H1 (cell line): ENCODE measurements at regions not wholly inside any gene's neighbourhood (a gene's known extent, or its start where the extent isn't known, plus 50 kb on each side); places are given as distances from the start of the nearest gene placed in this dataset.

Source experiments
- CTCF ChIA-PET: fragments of 300-600 bp; sonication (Branson Sonifier 250); formaldehyde crosslinking; loops from one replicate; lab custom pipeline; 2021; ENCODE audit not compliant: partially characterized antibody; lab: Charles Lee
- POLR2A ChIA-PET: fragments of 300-600 bp; sonication (Branson Sonifier 250); formaldehyde crosslinking; loops from one replicate; lab custom pipeline; 2021; ENCODE audit warnings: inconsistent platforms; ENCODE audit not compliant: partially characterized antibody; lab: Charles Lee
- DNase-seq, 2 experiments: peaks; one replicate each; pipeline versions ENCODE4 v3.0.0 to v3.0.0-alpha.2; 2010 to 2022; ENCODE audit warnings: low spot score in 2 of 2, low read depth in 1 of 2, mixed read lengths in 1 of 2
- FAIRE-seq: peaks from 2 replicates; lab custom pipeline; 2011; peaks lifted over from hg19 to GRCh38; lab: Jason Lieb, UNC
- H2AFZ ChIP-seq: 2 replicates; pipeline ENCODE4 v1.8.1; 2012; ENCODE audit warnings: low read length, inconsistent platforms
- H2AK5ac ChIP-seq: 2 replicates; pipeline ENCODE4 v1.6.1; 2013; ENCODE audit warnings: low read depth, low read length
- H2BK120ac ChIP-seq: replicated peaks from 2 replicates; pipeline ENCODE3; 2013; ENCODE audit warnings: low read depth, low read length, inconsistent platforms
- H2BK12ac ChIP-seq: 2 replicates; pipeline ENCODE4 v1.6.1; 2013; ENCODE audit warnings: low read depth, low read length
- H2BK15ac ChIP-seq: 2 replicates; pipeline ENCODE4 v1.6.1; 2013; ENCODE audit warnings: low read length
- H2BK20ac ChIP-seq: 2 replicates; pipeline ENCODE4 v1.6.1; 2013; ENCODE audit warnings: low read length
- H2BK5ac ChIP-seq: 2 replicates; pipeline ENCODE4 v1.6.1; 2013; ENCODE audit warnings: low read depth, low read length
- H3K14ac ChIP-seq: 2 replicates; pipeline ENCODE4 v1.6.1; 2013; ENCODE audit warnings: inconsistent platforms; ENCODE audit not compliant: insufficient read length
- H3K18ac ChIP-seq: 2 replicates; pipeline ENCODE4 v1.6.1; 2013; ENCODE audit warnings: low read length; ENCODE audit errors: extremely low read depth
- H3K23ac ChIP-seq: 2 replicates; pipeline ENCODE4 v1.6.1; 2013; ENCODE audit warnings: inconsistent platforms; ENCODE audit not compliant: insufficient read length
- H3K23me2 ChIP-seq: 2 replicates; pipeline ENCODE4 v1.6.1; 2013; ENCODE audit warnings: low read depth, low read length
- H3K27ac ChIP-seq: 2 replicates; pipeline ENCODE4 v1.6.1; 2011; ENCODE audit warnings: low read depth, low read length, inconsistent platforms
- H3K27me3 ChIP-seq, 4 experiments: replicated peaks in 1 of 4; 1 replicate in 1 of 4; 2 replicates in 3 of 4; pipeline versions ENCODE4 v1.6.1 to v1.8.1; 2011 to 2013; ENCODE audit warnings: low read length in 3 of 4, mild to moderate bottlenecking in 3 of 4, inconsistent platforms in 2 of 4, mixed read lengths in 2 of 4, moderate library complexity in 1 of 4; ENCODE audit not compliant: control insufficient read depth in 3 of 4, insufficient read depth in 3 of 4; ENCODE audit errors: extremely low read depth in 1 of 4
- H3K36me3 ChIP-seq, 4 experiments: 2 replicates each; pipeline versions ENCODE4 v1.6.1 to v1.8.1; 2011 to 2013; ENCODE audit warnings: mild to moderate bottlenecking in 4 of 4, low read length in 3 of 4, moderate library complexity in 2 of 4, control low read depth in 1 of 4, inconsistent platforms in 1 of 4; ENCODE audit not compliant: insufficient read depth in 4 of 4, control insufficient read depth in 2 of 4
- H3K4ac ChIP-seq: replicated peaks from 2 replicates; pipeline ENCODE3; 2013; ENCODE audit warnings: low read length, low read depth, mixed read lengths, inconsistent platforms; ENCODE audit not compliant: insufficient read length
- H3K4me1 ChIP-seq, 4 experiments: replicated peaks in 1 of 4; 1 replicate in 1 of 4; 2 replicates in 3 of 4; pipeline versions ENCODE4 v1.6.1 to v1.8.1; 2011 to 2013; ENCODE audit warnings: low read length in 3 of 4, inconsistent platforms in 2 of 4, mixed read lengths in 1 of 4; ENCODE audit not compliant: insufficient read depth in 4 of 4, control insufficient read depth in 3 of 4
- H3K4me2 ChIP-seq, 2 experiments: 2 replicates each; pipeline versions ENCODE4 v1.6.1 to v1.8.1; 2011 to 2013; ENCODE audit warnings: low read depth in 2 of 2, low read length in 2 of 2, control low read depth in 1 of 2, inconsistent platforms in 1 of 2, mild to moderate bottlenecking in 1 of 2; ENCODE audit not compliant: insufficient read depth in 1 of 2
- H3K4me3 ChIP-seq, 4 experiments: fragments of 200-600, 300-600 bp in 1 of 4; sonication (generic), shearing (Covaris generic), sonication (Bioruptor Twin) in 1 of 4; 2 replicates each; pipeline versions ENCODE4 v1.5.1 to v1.8.1; 2011 to 2016; ENCODE audit warnings: low read length in 4 of 4, low read depth in 3 of 4, control low read depth in 2 of 4, inconsistent platforms in 2 of 4, mild to moderate bottlenecking in 2 of 4, mixed read lengths in 1 of 4, moderate library complexity in 1 of 4; ENCODE audit not compliant: insufficient read depth in 2 of 4; ENCODE audit errors: extremely low read depth in 1 of 4
- H3K56ac ChIP-seq: replicated peaks from 2 replicates; pipeline ENCODE3; 2013; ENCODE audit warnings: low read depth, mild to moderate bottlenecking, mixed read lengths, low read length, inconsistent platforms; ENCODE audit not compliant: insufficient read length
- H3K79me1 ChIP-seq: 2 replicates; pipeline ENCODE4 v1.6.1; 2013; ENCODE audit warnings: low read depth, low read length, control low read depth
- H3K79me2 ChIP-seq, 2 experiments: 2 replicates each; pipeline versions ENCODE4 v1.6.1 to v1.8.1; 2012 to 2013; ENCODE audit warnings: low read length in 2 of 2, mild to moderate bottlenecking in 2 of 2, inconsistent platforms in 1 of 2; ENCODE audit not compliant: insufficient read depth in 2 of 2, control insufficient read depth in 1 of 2
- H3K9ac ChIP-seq, 4 experiments: replicated peaks in 1 of 4; 1 replicate in 1 of 4; 2 replicates in 3 of 4; pipeline versions ENCODE4 v1.6.1 to v1.8.1; 2011 to 2013; ENCODE audit warnings: low read depth in 3 of 4, low read length in 3 of 4, control low read depth in 2 of 4, mild to moderate bottlenecking in 2 of 4, moderate library complexity in 2 of 4, inconsistent platforms in 1 of 4; ENCODE audit errors: extremely low read depth in 1 of 4
- H3K9me3 ChIP-seq, 2 experiments: 2 replicates each; pipeline versions ENCODE4 v1.6.1 to v1.8.1; 2012 to 2013; ENCODE audit warnings: mild to moderate bottlenecking in 2 of 2, moderate library complexity in 2 of 2, control low read depth in 1 of 2, inconsistent platforms in 1 of 2, low read depth in 1 of 2, low read length in 1 of 2, mixed read lengths in 1 of 2; ENCODE audit not compliant: insufficient read depth in 2 of 2
- H4K20me1 ChIP-seq, 2 experiments: replicated peaks in 1 of 2; 2 replicates each; pipeline versions ENCODE3 to v1.8.1; 2011 to 2013; ENCODE audit warnings: inconsistent platforms in 2 of 2, low read length in 2 of 2, mild to moderate bottlenecking in 1 of 2; ENCODE audit not compliant: insufficient read depth in 2 of 2, control insufficient read depth in 1 of 2
- H4K5ac ChIP-seq: 2 replicates; pipeline ENCODE4 v1.6.1; 2013; ENCODE audit warnings: low read length, low read depth, mixed read lengths, inconsistent platforms; ENCODE audit not compliant: insufficient read length
- H4K8ac ChIP-seq: 2 replicates; pipeline ENCODE4 v1.8.0; 2013; ENCODE audit warnings: mild to moderate bottlenecking, moderate library complexity, low read length, inconsistent platforms; ENCODE audit not compliant: insufficient read depth; ENCODE audit errors: extremely low read depth
- H4K91ac ChIP-seq: replicated peaks from 2 replicates; pipeline ENCODE3; 2013; ENCODE audit warnings: low read length, mixed read lengths, inconsistent platforms; ENCODE audit not compliant: insufficient read length
- HDAC6 ChIP-seq: IDR thresholded peaks from one replicate; pipeline ENCODE4 v1.7.1; 2012; ENCODE audit warnings: low read depth, mild to moderate bottlenecking, inconsistent platforms, low read length, moderate library complexity
- NRF1 ChIP-seq: IDR thresholded peaks from 2 replicates; pipeline ENCODE4 v1.6.1; 2011; ENCODE audit warnings: mild to moderate bottlenecking, low read depth, low read length, improper control_type of control experiment
- PHF8 ChIP-seq: fragments of 200-600 bp; sonication (generic); conservative IDR thresholded peaks from 2 replicates; pipeline ENCODE4 v1.7.1; 2012; ENCODE audit warnings: low read depth, mild to moderate bottlenecking, inconsistent platforms, low read length, moderate library complexity
- YY1 ChIP-seq: IDR thresholded peaks from 2 replicates; pipeline ENCODE4 v1.6.1; 2011; ENCODE audit warnings: low read depth, mild to moderate bottlenecking, low read length
- WGBS, 2 experiments: shearing (Covaris generic) in 1 of 2; methylation state at CpG; one replicate each; pipeline versions ENCODE4 v1.1.6 to v1.1.7; 2013 to 2015; ENCODE audit warnings: low lambda C conversion rate in 2 of 2, mixed read lengths in 2 of 2, inconsistent platforms in 1 of 2, low coverage in 1 of 2, missing lambda C conversion rate in 1 of 2; ENCODE audit not compliant: insufficient replicate concordance in 2 of 2, insufficient coverage in 1 of 2, insufficient read length in 1 of 2; ENCODE audit errors: extremely low coverage in 1 of 2, missing lambda C conversion rate in 1 of 2; 5-methylcytosine and 5-hydroxymethylcytosine counted together

DNA sequence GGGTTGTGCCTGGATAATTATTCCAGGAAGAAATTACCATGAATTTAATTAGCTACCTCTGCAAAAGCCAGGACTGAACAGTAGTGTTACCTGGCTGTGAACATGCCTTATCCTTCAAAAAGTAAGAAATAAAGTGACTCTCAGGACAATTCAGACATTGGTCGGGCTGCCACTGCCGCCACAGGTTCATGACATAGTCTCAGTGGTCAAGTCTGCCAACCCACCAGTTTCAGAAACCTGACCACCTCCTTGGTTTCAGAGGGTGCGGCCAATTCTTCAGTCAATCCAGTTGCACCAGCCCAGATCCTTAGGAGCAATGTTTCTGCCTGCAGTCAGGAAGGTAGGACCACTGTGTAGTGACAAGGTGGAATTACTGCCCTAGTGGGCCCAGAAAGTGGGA is 593.1 kb upstream of the DAB2 start:
- Histone ChIP-seq H2BK20ac (no peak overlapping the region), H3K23ac (no peak overlapping the region), H3K4me1 (no peaks in the 10 kb centered on the region), H3K79me1 (no peaks in the 10 kb centered on the region), H3K79me2 (no peaks in the 10 kb centered on the region), H2AK5ac (no peak overlapping the region), H4K91ac (no peak overlapping the region), H3K4me2 (no peak overlapping the region), H2BK12ac (no peak overlapping the region), H3K4ac (no peak overlapping the region), H3K56ac (no peak overlapping the region), H4K5ac (no peak overlapping the region), H3K14ac (no peak overlapping the region), H3K27me3 (no peaks in the 10 kb centered on the region), H3K4me3 (no peak overlapping the region), H4K8ac (no peak overlapping the region), H2BK120ac (no peak overlapping the region), H3K18ac (no peak overlapping the region), H3K9me3 (peaks cover 0 to 10% of the 10 kb centered on the region in 2 experiments; a peak in 2 of 4 replicates), H2BK15ac (no peak overlapping the region), H3K27ac (no peak overlapping the region), H3K36me3 (no peaks in the 10 kb centered on the region), H3K9ac (no peak overlapping the region), H3K23me2 (no peaks in the 10 kb centered on the region), H2AFZ (no peak overlapping the region), H2BK5ac (no peak overlapping the region), H4K20me1 (no peaks in the 10 kb centered on the region)
- ChIA-PET POLR2A (no interaction called here), CTCF (interaction anchor here (1.4 kb wide), 1 partner anchor 9 kb away, joined by 4 read pairs; no protein-coding TSS in a partner anchor)
- no peak for FAIRE-seq
- no peak for DNase-seq
- 91% methylated on average over 3 of the region's 3 CpGs; no CpG with 5 or more reads in 1 of the 2 experiments for WGBS, 2 experiments
- no peak for TF ChIP-seq YY1
- TF ChIP-seq PHF8 = no peak
- no peak for TF ChIP-seq HDAC6
- TF ChIP-seq NRF1 = no peak
